Esophagus squamous epithelium (tissue), 4 donors: ENCODE measurements at regions not wholly inside any gene's neighbourhood (a gene's known extent, or its start where the extent isn't known, plus 50 kb on each side); places are given as distances from the start of the nearest gene placed in this dataset.

Experiments used
- POLR2A ChIP-seq, 4 donors: fragments of 450-650 bp; IDR thresholded peaks; one replicate each; pipeline ENCODE4 v1.6.1; 2017; ENCODE audit warnings: antibody characterized with exemption in 4 of 4, mild to moderate bottlenecking in 4 of 4, moderate library complexity in 3 of 4
- TF ChIP-seq, protein P1 (sequence below), 6 experiments: fragments of 450-650 bp in 4 of 6; fragments of 200-600 bp in 2 of 6; sonication (generic) in 2 of 6; IDR thresholded peaks; one replicate each; pipeline ENCODE4 v1.5.1; 2016 to 2019; ENCODE audit warnings: antibody characterized with exemption in 6 of 6, mild to moderate bottlenecking in 4 of 6, moderate library complexity in 4 of 6

DNA sequence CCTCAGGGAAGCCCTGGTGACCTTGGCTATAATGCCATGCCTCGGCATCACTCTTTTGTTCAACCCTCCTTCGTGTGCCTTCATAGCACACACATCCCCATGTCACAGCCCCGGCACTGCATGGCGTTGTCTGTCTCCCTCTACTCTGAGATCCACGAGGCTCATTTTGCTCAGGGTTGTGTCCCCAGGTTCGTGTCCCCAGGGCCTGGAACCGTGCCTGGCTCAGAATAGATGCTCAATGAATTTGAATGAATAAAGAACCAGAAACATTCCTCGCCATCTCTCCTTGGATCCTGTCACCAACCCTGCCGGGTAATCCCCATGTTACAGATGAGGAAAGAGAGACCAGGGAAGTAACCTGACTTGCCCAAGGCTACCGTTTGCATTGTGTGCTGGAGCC lies 177.3 kb downstream of the PTPRU start:
- TF ChIP-seq, protein P1, sequence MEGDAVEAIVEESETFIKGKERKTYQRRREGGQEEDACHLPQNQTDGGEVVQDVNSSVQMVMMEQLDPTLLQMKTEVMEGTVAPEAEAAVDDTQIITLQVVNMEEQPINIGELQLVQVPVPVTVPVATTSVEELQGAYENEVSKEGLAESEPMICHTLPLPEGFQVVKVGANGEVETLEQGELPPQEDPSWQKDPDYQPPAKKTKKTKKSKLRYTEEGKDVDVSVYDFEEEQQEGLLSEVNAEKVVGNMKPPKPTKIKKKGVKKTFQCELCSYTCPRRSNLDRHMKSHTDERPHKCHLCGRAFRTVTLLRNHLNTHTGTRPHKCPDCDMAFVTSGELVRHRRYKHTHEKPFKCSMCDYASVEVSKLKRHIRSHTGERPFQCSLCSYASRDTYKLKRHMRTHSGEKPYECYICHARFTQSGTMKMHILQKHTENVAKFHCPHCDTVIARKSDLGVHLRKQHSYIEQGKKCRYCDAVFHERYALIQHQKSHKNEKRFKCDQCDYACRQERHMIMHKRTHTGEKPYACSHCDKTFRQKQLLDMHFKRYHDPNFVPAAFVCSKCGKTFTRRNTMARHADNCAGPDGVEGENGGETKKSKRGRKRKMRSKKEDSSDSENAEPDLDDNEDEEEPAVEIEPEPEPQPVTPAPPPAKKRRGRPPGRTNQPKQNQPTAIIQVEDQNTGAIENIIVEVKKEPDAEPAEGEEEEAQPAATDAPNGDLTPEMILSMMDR (IDR thresholded peaks at IDR 0.05): no peak
- TF ChIP-seq POLR2A (IDR thresholded peaks at IDR 0.05): no peak
